ENCODE measurements at regions not wholly inside any gene's neighbourhood (a gene's known extent, or its start where the extent isn't known, plus 50 kb on each side); places are given as distances from the start of the nearest gene placed in this dataset.
"Not testable (repeated sequence)": the region's sequence is repeated elsewhere in the genome, so short reads cannot be mapped to it uniquely, and the experiment has no call there.

GRCh38 chr17:74130841-74131240 lies 72.6 kb upstream of the RPL38 start:
- DNase-seq (ENCODE audit: low read depth in 2 of 2, low spot score in 1 of 2): no peak

- no peak for DNase-seq (ENCODE audit: low read depth in 2 of 2, low spot score in 1 of 2)
Observed at GRCh38 chr17:74132354-74132753, 71.1 kb upstream of the RPL38 start.

GRCh38 chr17:74133740-74134139 lies 69.7 kb upstream of the RPL38 start:
- DNase-seq (ENCODE audit: low read depth in 2 of 2, low spot score in 1 of 2): no peak

- not testable (repeated sequence) for DNase-seq (ENCODE audit: low read depth in 2 of 2, low spot score in 1 of 2)
Observed at GRCh38 chr17:74134234-74134633, 69.2 kb upstream of the RPL38 start.

GRCh38 chr17:74134991-74135390 lies 68.5 kb upstream of the RPL38 start:
- no peak for DNase-seq (ENCODE audit: low read depth in 2 of 2, low spot score in 1 of 2)

GRCh38 chr17:74135391-74136167 lies 67.9 kb upstream of the RPL38 start:
- no peak for DNase-seq (ENCODE audit: low read depth in 2 of 2, low spot score in 1 of 2)

- DNase-seq (ENCODE audit: low read depth in 2 of 2, low spot score in 1 of 2): no peak
Observed at GRCh38 chr17:74137416-74137815, 66.1 kb upstream of the RPL38 start.

- no peak for DNase-seq (ENCODE audit: low read depth in 2 of 2, low spot score in 1 of 2)
Observed at GRCh38 chr17:74139120-74139519, 64.4 kb upstream of the RPL38 start.

GRCh38 chr17:74140282-74140681 lies 63.2 kb upstream of the RPL38 start:
- DNase-seq (ENCODE audit: low read depth in 2 of 2, low spot score in 1 of 2): no peak

- no peak for DNase-seq (ENCODE audit: low read depth in 2 of 2, low spot score in 1 of 2)
Observed at GRCh38 chr17:74141612-74142011, 61.9 kb upstream of the RPL38 start.

GRCh38 chr17:74143318-74143717 lies 60.2 kb upstream of the RPL38 start:
- DNase-seq (ENCODE audit: low read depth in 2 of 2, low spot score in 1 of 2): not testable (repeated sequence)

- no peak for DNase-seq (ENCODE audit: low read depth in 2 of 2, low spot score in 1 of 2)
Observed at GRCh38 chr17:74145756-74146155, 57.7 kb upstream of the RPL38 start.

GRCh38 chr17:74146196-74146595 lies 57.3 kb upstream of the RPL38 start:
- DNase-seq (ENCODE audit: low read depth in 2 of 2, low spot score in 1 of 2): no peak

GRCh38 chr17:74147056-74147835 lies 56.2 kb upstream of the RPL38 start:
- DNase-seq (ENCODE audit: low read depth in 2 of 2, low spot score in 1 of 2): no peak

GRCh38 chr17:74147966-74148365 lies 55.5 kb upstream of the RPL38 start:
- DNase-seq (ENCODE audit: low read depth in 2 of 2, low spot score in 1 of 2): no peak

- no peak for DNase-seq (ENCODE audit: low read depth in 2 of 2, low spot score in 1 of 2)
Observed at GRCh38 chr17:74148446-74148845, 55.0 kb upstream of the RPL38 start.

- DNase-seq (ENCODE audit: low read depth in 2 of 2, low spot score in 1 of 2): no peak
Observed at GRCh38 chr17:74148901-74149596, 54.4 kb upstream of the RPL38 start.

GRCh38 chr17:74149597-74150427 lies 53.7 kb upstream of the RPL38 start:
- DNase-seq (ENCODE audit: low read depth in 2 of 2, low spot score in 1 of 2): no peak

- DNase-seq (ENCODE audit: low read depth in 2 of 2, low spot score in 1 of 2): no peak
Observed at GRCh38 chr17:74150428-74151025, 53.0 kb upstream of the RPL38 start.

GRCh38 chr17:74151551-74152315 lies 51.7 kb upstream of the RPL38 start:
- no peak for DNase-seq (ENCODE audit: low read depth in 2 of 2, low spot score in 1 of 2)

All from stimulated activated CD8-positive, alpha-beta memory T cell treated with anti-CD3 and anti-CD28 coated beads, Interleukin-4, amount 100 ng/mL, for 1 hour (primary cell).